ENCODE measurements at regions not wholly inside any gene's neighbourhood (a gene's known extent, or its start where the extent isn't known, plus 50 kb on each side); places are given as distances from the start of the nearest gene placed in this dataset.

DNA sequence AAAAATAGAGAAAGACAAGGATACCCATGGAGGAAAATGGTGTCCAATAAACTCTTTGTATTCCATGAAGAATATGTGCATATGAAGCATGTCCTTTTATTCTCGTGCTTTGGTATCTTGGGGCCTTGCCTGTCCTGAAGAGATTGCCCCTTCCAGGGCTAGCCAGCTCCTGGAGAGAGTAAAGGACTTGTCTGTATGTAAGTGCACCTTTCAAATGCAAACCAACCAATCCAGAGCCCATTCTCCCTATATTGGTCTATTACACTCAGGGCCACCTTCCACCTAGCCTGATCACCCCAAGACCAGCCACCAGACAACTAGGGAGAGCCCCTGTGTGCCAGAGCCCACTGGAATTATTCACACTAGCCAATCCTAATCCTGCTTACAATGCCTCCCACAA is 221.6 kb downstream of the CD83 start:
- TF ChIP-seq, protein P1, sequence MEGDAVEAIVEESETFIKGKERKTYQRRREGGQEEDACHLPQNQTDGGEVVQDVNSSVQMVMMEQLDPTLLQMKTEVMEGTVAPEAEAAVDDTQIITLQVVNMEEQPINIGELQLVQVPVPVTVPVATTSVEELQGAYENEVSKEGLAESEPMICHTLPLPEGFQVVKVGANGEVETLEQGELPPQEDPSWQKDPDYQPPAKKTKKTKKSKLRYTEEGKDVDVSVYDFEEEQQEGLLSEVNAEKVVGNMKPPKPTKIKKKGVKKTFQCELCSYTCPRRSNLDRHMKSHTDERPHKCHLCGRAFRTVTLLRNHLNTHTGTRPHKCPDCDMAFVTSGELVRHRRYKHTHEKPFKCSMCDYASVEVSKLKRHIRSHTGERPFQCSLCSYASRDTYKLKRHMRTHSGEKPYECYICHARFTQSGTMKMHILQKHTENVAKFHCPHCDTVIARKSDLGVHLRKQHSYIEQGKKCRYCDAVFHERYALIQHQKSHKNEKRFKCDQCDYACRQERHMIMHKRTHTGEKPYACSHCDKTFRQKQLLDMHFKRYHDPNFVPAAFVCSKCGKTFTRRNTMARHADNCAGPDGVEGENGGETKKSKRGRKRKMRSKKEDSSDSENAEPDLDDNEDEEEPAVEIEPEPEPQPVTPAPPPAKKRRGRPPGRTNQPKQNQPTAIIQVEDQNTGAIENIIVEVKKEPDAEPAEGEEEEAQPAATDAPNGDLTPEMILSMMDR (conservative IDR thresholded peaks at IDR 0.05 in 1 of 2, IDR thresholded peaks at IDR 0.05 in 1 of 2; ENCODE audit: low read depth in 1 of 2, low read length in 2 of 2): no peak
- no peak for TF ChIP-seq EZH2 (IDR thresholded peaks at IDR 0.05; ENCODE audit: low read length, missing control alignments)
